OCI-LY1 (cell line): ENCODE measurements at regions not wholly inside any gene's neighbourhood (a gene's known extent, or its start where the extent isn't known, plus 50 kb on each side); places are given as distances from the start of the nearest gene placed in this dataset.
"Not testable (repeated sequence)": the region's sequence is repeated elsewhere in the genome, so short reads cannot be mapped to it uniquely, and the experiment has no call there.

Source experiments
- CTCF ChIP-seq: fragments of 200-600 bp; sonication (generic), shearing (Covaris generic); IDR thresholded peaks from 2 replicates; pipeline ENCODE4 v1.5.1; 2017; ENCODE audit warnings: mild to moderate bottlenecking, antibody characterized with exemption, low read length, moderate library complexity, mixed read lengths
- EZH2 ChIP-seq: fragments of 200-600 bp; sonication (generic), shearing (Covaris generic); IDR thresholded peaks from 2 replicates; pipeline ENCODE4 v1.8.0; 2017; ENCODE audit warnings: borderline replicate concordance, mixed run types, mild to moderate bottlenecking, antibody characterized with exemption, low read length, moderate library complexity, mixed read lengths

- TF ChIP-seq CTCF, EZH2: not testable (repeated sequence)
These were observed 101.1 kb upstream of the PRDX6 start for GRCh38 chr1:173376065-173376464.
